ENCODE measurements at regions not wholly inside any gene's neighbourhood (a gene's known extent, or its start where the extent isn't known, plus 50 kb on each side); places are given as distances from the start of the nearest gene placed in this dataset.

DNA sequence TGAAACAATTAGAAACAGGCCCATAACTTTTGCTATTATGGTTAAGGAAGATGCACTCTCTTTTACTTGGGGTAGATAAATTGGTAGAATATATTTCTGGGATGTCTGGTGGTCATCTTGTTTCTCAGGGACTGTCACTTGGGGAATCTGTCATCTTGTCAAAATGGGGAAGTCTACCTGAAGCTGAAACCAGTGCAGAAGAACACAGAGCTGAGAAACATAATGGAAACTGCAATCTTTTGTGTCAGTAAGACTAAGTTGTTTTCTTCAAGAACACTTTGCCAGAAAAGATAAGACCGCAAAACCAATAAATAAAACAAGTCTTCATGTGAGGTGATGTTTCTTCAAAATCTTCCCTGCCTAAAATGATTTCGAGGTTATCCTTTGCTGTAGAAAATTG, 92.0 kb downstream of the NAA11 start:
- H3K27ac Mint-ChIP-seq (ENCODE audit: low read depth, unreplicated experiment), result no peak overlapping the region
- DNase-seq (ENCODE audit: unreplicated experiment), result no peak
- no peaks in the 10 kb centered on the region for H3K36me3 Mint-ChIP-seq (ENCODE audit: insufficient read depth, unreplicated experiment)
- no TSS peak for BruUV-seq (replicated peaks)
- CTCF ChIA-PET, result no interaction called here
- intact Hi-C loops (cut with micrococcal nuclease), result no loop called here
- H3K9me3 Mint-ChIP-seq (ENCODE audit: unreplicated experiment), result no peaks in the 10 kb centered on the region
- no peaks in the 10 kb centered on the region for H3K4me1 Mint-ChIP-seq (ENCODE audit: insufficient read depth, unreplicated experiment)
- TF ChIP-seq, protein P1, sequence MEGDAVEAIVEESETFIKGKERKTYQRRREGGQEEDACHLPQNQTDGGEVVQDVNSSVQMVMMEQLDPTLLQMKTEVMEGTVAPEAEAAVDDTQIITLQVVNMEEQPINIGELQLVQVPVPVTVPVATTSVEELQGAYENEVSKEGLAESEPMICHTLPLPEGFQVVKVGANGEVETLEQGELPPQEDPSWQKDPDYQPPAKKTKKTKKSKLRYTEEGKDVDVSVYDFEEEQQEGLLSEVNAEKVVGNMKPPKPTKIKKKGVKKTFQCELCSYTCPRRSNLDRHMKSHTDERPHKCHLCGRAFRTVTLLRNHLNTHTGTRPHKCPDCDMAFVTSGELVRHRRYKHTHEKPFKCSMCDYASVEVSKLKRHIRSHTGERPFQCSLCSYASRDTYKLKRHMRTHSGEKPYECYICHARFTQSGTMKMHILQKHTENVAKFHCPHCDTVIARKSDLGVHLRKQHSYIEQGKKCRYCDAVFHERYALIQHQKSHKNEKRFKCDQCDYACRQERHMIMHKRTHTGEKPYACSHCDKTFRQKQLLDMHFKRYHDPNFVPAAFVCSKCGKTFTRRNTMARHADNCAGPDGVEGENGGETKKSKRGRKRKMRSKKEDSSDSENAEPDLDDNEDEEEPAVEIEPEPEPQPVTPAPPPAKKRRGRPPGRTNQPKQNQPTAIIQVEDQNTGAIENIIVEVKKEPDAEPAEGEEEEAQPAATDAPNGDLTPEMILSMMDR (IDR thresholded peaks at IDR 0.05; ENCODE audit: unreplicated experiment), result no peak
- POLR2A ChIA-PET, result no interaction called here
- H3K4me3 Mint-ChIP-seq (ENCODE audit: unreplicated experiment), result no peak overlapping the region
- no peaks in the 10 kb centered on the region for H3K27me3 Mint-ChIP-seq (ENCODE audit: insufficient read depth, unreplicated experiment)

DNA sequence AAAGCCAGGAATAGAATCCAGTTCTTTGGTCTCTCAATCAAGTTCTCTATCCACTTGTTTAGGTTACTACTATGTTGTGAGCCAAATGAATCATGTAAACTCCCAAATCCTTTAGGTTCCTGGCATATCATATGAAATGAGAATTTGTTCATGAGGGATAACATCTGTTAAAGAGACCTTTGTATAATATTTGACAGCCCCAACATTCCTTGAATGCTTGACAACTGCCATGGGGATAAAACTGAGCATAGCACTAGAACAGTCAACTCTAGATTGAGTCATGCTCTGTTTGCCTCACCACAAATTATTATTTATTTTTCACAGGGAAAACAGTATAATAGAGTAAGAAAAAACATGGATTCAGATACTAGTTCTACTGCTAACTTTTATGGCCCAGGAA, 93.3 kb downstream of the NAA11 start:
- TF ChIP-seq, protein P1 (IDR thresholded peaks at IDR 0.05; ENCODE audit: unreplicated experiment), result no peak
- H3K4me1 Mint-ChIP-seq (ENCODE audit: insufficient read depth, unreplicated experiment), result no peaks in the 10 kb centered on the region
- no peak for DNase-seq (ENCODE audit: unreplicated experiment)
- BruUV-seq (replicated peaks), result no TSS peak
- H3K36me3 Mint-ChIP-seq (ENCODE audit: insufficient read depth, unreplicated experiment), result no peaks in the 10 kb centered on the region
- H3K27me3 Mint-ChIP-seq (ENCODE audit: insufficient read depth, unreplicated experiment), result no peaks in the 10 kb centered on the region
- no peak overlapping the region for H3K27ac Mint-ChIP-seq (ENCODE audit: low read depth, unreplicated experiment)
- no peak overlapping the region for H3K4me3 Mint-ChIP-seq (ENCODE audit: unreplicated experiment)
- H3K9me3 Mint-ChIP-seq (ENCODE audit: unreplicated experiment), result no peaks in the 10 kb centered on the region
- ChIA-PET POLR2A (no interaction called here), CTCF (no interaction called here)
- intact Hi-C loops (cut with micrococcal nuclease), result no loop called here

DNA sequence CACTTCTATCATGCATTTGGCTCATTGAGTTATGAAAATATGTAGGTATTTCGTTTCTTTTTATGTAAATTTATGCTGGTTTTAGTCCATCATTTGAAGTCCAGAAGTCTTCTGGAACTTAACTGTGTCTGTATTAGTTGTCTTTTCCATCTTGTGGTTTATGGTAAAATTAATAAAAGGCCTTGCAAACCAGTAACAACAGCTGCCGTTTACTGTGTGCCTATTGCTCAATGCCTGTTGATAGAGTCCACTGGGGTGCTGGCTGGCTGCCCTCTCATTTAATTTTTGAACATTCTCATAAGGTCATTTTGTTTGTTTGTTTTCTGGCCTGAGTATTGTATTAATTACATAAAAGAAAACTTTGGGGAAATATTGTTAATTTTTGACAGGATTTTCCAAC, 98.0 kb downstream of the NAA11 start:
- no peak for DNase-seq (ENCODE audit: unreplicated experiment)
- BruUV-seq (replicated peaks), result no TSS peak
- H3K4me1 Mint-ChIP-seq (ENCODE audit: insufficient read depth, unreplicated experiment), result peaks cover 6% of the 10 kb centered on the region
- no peaks in the 10 kb centered on the region for H3K36me3 Mint-ChIP-seq (ENCODE audit: insufficient read depth, unreplicated experiment)
- H3K4me3 Mint-ChIP-seq (ENCODE audit: unreplicated experiment), result no peak overlapping the region
- ChIA-PET POLR2A (no interaction called here), CTCF (interaction anchor here (0.7 kb wide), 1 partner anchor 98 kb away, joined by 3 read pairs; no protein-coding TSS in a partner anchor)
- no peaks in the 10 kb centered on the region for H3K9me3 Mint-ChIP-seq (ENCODE audit: unreplicated experiment)
- H3K27ac Mint-ChIP-seq (ENCODE audit: low read depth, unreplicated experiment), result no peak overlapping the region
- no peaks in the 10 kb centered on the region for H3K27me3 Mint-ChIP-seq (ENCODE audit: insufficient read depth, unreplicated experiment)
- intact Hi-C loops (cut with micrococcal nuclease), result no loop called here
- TF ChIP-seq, protein P1 (IDR thresholded peaks at IDR 0.05; ENCODE audit: unreplicated experiment), result no peak

DNA sequence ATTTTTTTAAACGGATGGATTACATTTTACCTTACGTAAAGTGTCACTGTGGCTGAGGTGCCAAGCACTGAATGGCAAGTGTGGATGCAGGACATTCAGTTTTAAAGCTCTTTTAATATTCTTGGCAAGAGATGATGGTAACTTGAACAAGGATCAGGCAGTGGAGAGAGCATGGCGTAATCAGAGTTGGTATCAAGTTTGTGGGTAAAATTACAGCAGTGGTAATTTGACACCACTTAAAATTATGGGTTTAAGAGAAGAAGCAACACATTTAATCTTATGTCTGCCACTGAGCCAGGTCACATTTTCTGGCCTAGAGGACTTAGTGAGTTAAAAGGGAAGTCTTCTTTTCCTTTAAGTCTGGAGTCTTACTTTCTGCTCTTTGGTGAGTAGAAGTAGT, 100.5 kb downstream of the NAA11 start:
- Mint-ChIP-seq H3K9me3 (ENCODE audit: unreplicated experiment) (no peaks in the 10 kb centered on the region), H3K27ac (ENCODE audit: low read depth, unreplicated experiment) (no peak overlapping the region), H3K27me3 (ENCODE audit: insufficient read depth, unreplicated experiment) (no peaks in the 10 kb centered on the region), H3K4me3 (ENCODE audit: unreplicated experiment) (no peak overlapping the region), H3K4me1 (ENCODE audit: insufficient read depth, unreplicated experiment) (peaks cover 6% of the 10 kb centered on the region), H3K36me3 (ENCODE audit: insufficient read depth, unreplicated experiment) (no peaks in the 10 kb centered on the region)
- CTCF ChIA-PET, result interaction anchor here (0.9 to 1.2 kb wide), 2 partner anchors 10 to 351 kb away, joined by 4 read pairs; no protein-coding TSS in a partner anchor
- POLR2A ChIA-PET, result no interaction called here
- intact Hi-C loops (cut with micrococcal nuclease), result no loop called here
- no TSS peak for BruUV-seq (replicated peaks)
- TF ChIP-seq, protein P1 (IDR thresholded peaks at IDR 0.05; ENCODE audit: unreplicated experiment), result no peak
- DNase-seq (ENCODE audit: unreplicated experiment), result peak; percentile 48

Data from MCF 10A (cell line).